HEK293T (cell line): ENCODE measurements at regions not wholly inside any gene's neighbourhood (a gene's known extent, or its start where the extent isn't known, plus 50 kb on each side); places are given as distances from the start of the nearest gene placed in this dataset.

Experiments used
- BHLHE40 ChIP-seq: fragments of 450-650 bp; IDR thresholded peaks from 2 replicates; pipeline ENCODE4 v1.6.1; 2016; ENCODE audit warnings: mild to moderate bottlenecking, moderate library complexity, borderline replicate concordance
- CTBP1 ChIP-seq: fragments of 450-650 bp; IDR thresholded peaks from 2 replicates; pipeline ENCODE4 v1.6.1; 2016; ENCODE audit warnings: borderline replicate concordance
- ELF4 ChIP-seq: fragments of 450-650 bp; IDR thresholded peaks from 2 replicates; pipeline ENCODE4 v1.6.1; 2017; ENCODE audit warnings: antibody characterized with exemption
- FOXK2 ChIP-seq: fragments of 450-650 bp; IDR thresholded peaks from 2 replicates; pipeline ENCODE4 v1.6.1; 2016; ENCODE audit warnings: mild to moderate bottlenecking
- FOXM1 ChIP-seq: fragments of 450-650 bp; IDR thresholded peaks from 2 replicates; pipeline ENCODE4 v1.6.1; 2017; ENCODE audit warnings: mild to moderate bottlenecking, borderline replicate concordance
- HDGF ChIP-seq: fragments of 450-650 bp; IDR thresholded peaks from 2 replicates; pipeline ENCODE4 v1.6.1; 2017; ENCODE audit warnings: antibody characterized with exemption, borderline replicate concordance
- L3MBTL2 ChIP-seq: fragments of 450-650 bp; conservative IDR thresholded peaks from 2 replicates; pipeline ENCODE4 v1.6.1; 2016; ENCODE audit warnings: mild to moderate bottlenecking
- LEF1 ChIP-seq: fragments of 450-650 bp; IDR thresholded peaks from 2 replicates; pipeline ENCODE4 v1.6.1; 2017; ENCODE audit warnings: mild to moderate bottlenecking, borderline replicate concordance
- PKNOX1 ChIP-seq: fragments of 450-650 bp; IDR thresholded peaks from 2 replicates; pipeline ENCODE4 v1.6.1; 2016
- SP1 ChIP-seq: fragments of 450-650 bp; IDR thresholded peaks from 2 replicates; pipeline ENCODE4 v1.6.1; 2017
- SUZ12 ChIP-seq: fragments of 450-650 bp; IDR thresholded peaks from 2 replicates; pipeline ENCODE4 v1.6.1; 2016; ENCODE audit warnings: mild to moderate bottlenecking
- TARDBP ChIP-seq: fragments of 450-650 bp; IDR thresholded peaks from 2 replicates; pipeline ENCODE4 v1.6.1; 2016
- ZNF384 ChIP-seq: fragments of 450-650 bp; IDR thresholded peaks from 2 replicates; pipeline ENCODE4 v1.6.1; 2016

DNA sequence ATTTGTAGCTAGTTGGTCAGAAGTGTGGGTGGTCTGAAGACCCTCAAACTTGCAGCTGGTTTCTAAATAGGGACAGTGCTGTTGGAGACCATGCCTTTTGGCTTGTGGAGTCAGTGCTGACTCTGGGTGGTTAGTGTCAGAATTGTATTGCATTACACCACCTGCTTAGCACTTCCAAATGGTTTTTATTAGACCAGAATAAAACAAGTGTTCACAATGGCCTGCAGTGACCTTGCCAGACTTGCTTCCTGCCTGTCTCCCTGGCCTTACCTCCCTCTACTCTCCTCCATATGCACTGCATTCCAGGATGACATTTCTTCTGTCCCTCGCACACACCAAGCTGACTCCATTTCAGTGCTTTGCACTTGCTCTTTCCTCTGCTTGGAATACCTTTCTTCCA, 72.7 kb upstream of the CNIH3 start:
- TF ChIP-seq TARDBP (no peak), CTBP1 (no peak), ELF4 (no peak), FOXM1 (no peak), SP1 (no peak), PKNOX1 (no peak), BHLHE40 (no peak), LEF1 (no peak), SUZ12 (no peak), ZNF384 (no peak), FOXK2 (no peak), L3MBTL2 (no peak), HDGF (no peak)
